HG03520 (cell line): ENCODE measurements at regions not wholly inside any gene's neighbourhood (a gene's known extent, or its start where the extent isn't known, plus 50 kb on each side); places are given as distances from the start of the nearest gene placed in this dataset.

Experiments used
- ATAC-seq: cut with Tn5 transposase; IDR thresholded peaks from one replicate; pipeline ENCODE4 v1.9.1; 2021; ENCODE audit warnings: mild to moderate bottlenecking, moderate library complexity; ENCODE audit not compliant: unreplicated experiment

- ATAC-seq: no peak
Measured at GRCh38 chr4:14496408-14496807, 505.9 kb upstream of the CPEB2 start.

GRCh38 chr4:14496969-14497368, 505.3 kb upstream of the CPEB2 start:
- no peak for ATAC-seq

- no peak for ATAC-seq
Measured at GRCh38 chr4:14504162-14504561, 498.1 kb upstream of the CPEB2 start.

- no peak for ATAC-seq
Measured at GRCh38 chr4:14513471-14513870, 488.8 kb upstream of the CPEB2 start.

- no peak for ATAC-seq
Measured at GRCh38 chr4:14515556-14515955, 486.7 kb upstream of the CPEB2 start.

GRCh38 chr4:14518136-14518535, 484.1 kb upstream of the CPEB2 start:
- ATAC-seq: no peak

GRCh38 chr4:14520171-14520570, 482.1 kb upstream of the CPEB2 start:
- no peak for ATAC-seq

- ATAC-seq: no peak
Measured at GRCh38 chr4:14524276-14524675, 478.0 kb upstream of the CPEB2 start.

GRCh38 chr4:14528918-14529317, 473.4 kb upstream of the CPEB2 start:
- no peak for ATAC-seq

- no peak for ATAC-seq
Measured at GRCh38 chr4:14529653-14530052, 472.6 kb upstream of the CPEB2 start.

GRCh38 chr4:14532436-14532835, 469.8 kb upstream of the CPEB2 start:
- no peak for ATAC-seq

GRCh38 chr4:14539246-14539645, 463.0 kb upstream of the CPEB2 start:
- ATAC-seq: no peak

- no peak for ATAC-seq
Measured at GRCh38 chr4:14545163-14545562, 457.1 kb upstream of the CPEB2 start.

GRCh38 chr4:14545807-14546206, 456.5 kb upstream of the CPEB2 start:
- no peak for ATAC-seq

GRCh38 chr4:14552119-14552518, 450.2 kb upstream of the CPEB2 start:
- no peak for ATAC-seq

GRCh38 chr4:14559646-14560045, 442.6 kb upstream of the CPEB2 start:
- ATAC-seq: no peak

GRCh38 chr4:14560577-14560976, 441.7 kb upstream of the CPEB2 start:
- ATAC-seq: no peak

- ATAC-seq: no peak
Measured at GRCh38 chr4:14562901-14563300, 439.4 kb upstream of the CPEB2 start.

- ATAC-seq: no peak
Measured at GRCh38 chr4:14564281-14564680, 438.0 kb upstream of the CPEB2 start.

GRCh38 chr4:14566518-14566917, 435.8 kb upstream of the CPEB2 start:
- ATAC-seq: no peak

GRCh38 chr4:14568351-14568750, 433.9 kb upstream of the CPEB2 start:
- no peak for ATAC-seq

GRCh38 chr4:14575289-14575688, 427.0 kb upstream of the CPEB2 start:
- no peak for ATAC-seq

- no peak for ATAC-seq
Measured at GRCh38 chr4:14575919-14576318, 426.4 kb upstream of the CPEB2 start.

- no peak for ATAC-seq
Measured at GRCh38 chr4:14580061-14580460, 422.2 kb upstream of the CPEB2 start.
